ENCODE measurements at regions not wholly inside any gene's neighbourhood (a gene's known extent, or its start where the extent isn't known, plus 50 kb on each side); places are given as distances from the start of the nearest gene placed in this dataset.

GRCh38 chr16:86632944-86633343 is 54.6 kb downstream of the FOXL1 start:
- TF ChIP-seq, protein P1, sequence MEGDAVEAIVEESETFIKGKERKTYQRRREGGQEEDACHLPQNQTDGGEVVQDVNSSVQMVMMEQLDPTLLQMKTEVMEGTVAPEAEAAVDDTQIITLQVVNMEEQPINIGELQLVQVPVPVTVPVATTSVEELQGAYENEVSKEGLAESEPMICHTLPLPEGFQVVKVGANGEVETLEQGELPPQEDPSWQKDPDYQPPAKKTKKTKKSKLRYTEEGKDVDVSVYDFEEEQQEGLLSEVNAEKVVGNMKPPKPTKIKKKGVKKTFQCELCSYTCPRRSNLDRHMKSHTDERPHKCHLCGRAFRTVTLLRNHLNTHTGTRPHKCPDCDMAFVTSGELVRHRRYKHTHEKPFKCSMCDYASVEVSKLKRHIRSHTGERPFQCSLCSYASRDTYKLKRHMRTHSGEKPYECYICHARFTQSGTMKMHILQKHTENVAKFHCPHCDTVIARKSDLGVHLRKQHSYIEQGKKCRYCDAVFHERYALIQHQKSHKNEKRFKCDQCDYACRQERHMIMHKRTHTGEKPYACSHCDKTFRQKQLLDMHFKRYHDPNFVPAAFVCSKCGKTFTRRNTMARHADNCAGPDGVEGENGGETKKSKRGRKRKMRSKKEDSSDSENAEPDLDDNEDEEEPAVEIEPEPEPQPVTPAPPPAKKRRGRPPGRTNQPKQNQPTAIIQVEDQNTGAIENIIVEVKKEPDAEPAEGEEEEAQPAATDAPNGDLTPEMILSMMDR (IDR thresholded peaks at IDR 0.05; ENCODE audit: low read depth, low read length), result no peak
- no peak for TF ChIP-seq EZH2phosphoT487 (IDR thresholded peaks at IDR 0.05; ENCODE audit: low read depth)
